ENCODE measurements at regions not wholly inside any gene's neighbourhood (a gene's known extent, or its start where the extent isn't known, plus 50 kb on each side); places are given as distances from the start of the nearest gene placed in this dataset.
A peak's percentile ranks its signal among the peaks of the same experiment; 100 is the strongest.

- DNase-seq (ENCODE audit: low read depth), result no peak
- no peak for TF ChIP-seq CTCF (conservative IDR thresholded peaks at IDR 0.05; ENCODE audit: low read depth, low read length)
- H3K4me3 ChIP-seq (ENCODE audit: low read depth, low read length), result no peak overlapping the region
Measured at GRCh38 chr16:65659758-65660157, 537.9 kb upstream of the CDH11 start.

GRCh38 chr16:65658787-65659220 is 536.9 kb upstream of the CDH11 start:
- H3K4me3 ChIP-seq (ENCODE audit: low read depth, low read length), result no peak overlapping the region
- DNase-seq (ENCODE audit: low read depth), result peak; percentile 61
- no peak for TF ChIP-seq CTCF (conservative IDR thresholded peaks at IDR 0.05; ENCODE audit: low read depth, low read length)

GRCh38 chr16:65658349-65658748 is 536.5 kb upstream of the CDH11 start:
- TF ChIP-seq CTCF (conservative IDR thresholded peaks at IDR 0.05; ENCODE audit: low read depth, low read length), result no peak
- no peak overlapping the region for H3K4me3 ChIP-seq (ENCODE audit: low read depth, low read length)
- DNase-seq (ENCODE audit: low read depth), result peak; percentile 84

GRCh38 chr16:65657556-65657955 is 535.7 kb upstream of the CDH11 start:
- TF ChIP-seq CTCF (conservative IDR thresholded peaks at IDR 0.05; ENCODE audit: low read depth, low read length), result no peak
- H3K4me3 ChIP-seq (ENCODE audit: low read depth, low read length), result no peak overlapping the region
- DNase-seq (ENCODE audit: low read depth), result no peak

GRCh38 chr16:65657071-65657494 is 535.2 kb upstream of the CDH11 start:
- H3K4me3 ChIP-seq (ENCODE audit: low read depth, low read length), result no peak overlapping the region
- TF ChIP-seq CTCF (conservative IDR thresholded peaks at IDR 0.05; ENCODE audit: low read depth, low read length), result no peak

GRCh38 chr16:65655802-65656201 is 533.9 kb upstream of the CDH11 start:
- no peak overlapping the region for H3K4me3 ChIP-seq (ENCODE audit: low read depth, low read length)
- TF ChIP-seq CTCF (conservative IDR thresholded peaks at IDR 0.05; ENCODE audit: low read depth, low read length), result no peak
- DNase-seq (ENCODE audit: low read depth), result peak; percentile 43

More at GRCh38 chr16:65657071-65657494, 535.2 kb upstream of the CDH11 start:
- no peak for DNase-seq (ENCODE audit: low read depth)

GRCh38 chr16:65648101-65648500 is 526.2 kb upstream of the CDH11 start:
- TF ChIP-seq CTCF (conservative IDR thresholded peaks at IDR 0.05; ENCODE audit: low read depth, low read length), result no peak
- no peak overlapping the region for H3K4me3 ChIP-seq (ENCODE audit: low read depth, low read length)
- DNase-seq (ENCODE audit: low read depth), result no peak

Measured in choroid plexus epithelial cell (primary cell).